Activated T-cell treated with anti-CD3 and anti-CD28 coated beads, Interleukin-2, amount 50 U/mL, for 48 hours (primary cell): ENCODE measurements at regions not wholly inside any gene's neighbourhood (a gene's known extent, or its start where the extent isn't known, plus 50 kb on each side); places are given as distances from the start of the nearest gene placed in this dataset.

Source experiments
- DNase-seq, 2 experiments: peaks; one replicate each; pipeline ENCODE4 v3.0.0-alpha.2; 2020

GRCh38 chr3:42037318-42037945 lies 53.7 kb upstream of the TRAK1 start:
- DNase-seq, result peak in 1 of 2 experiments; percentile 16

- DNase-seq, result no peak
Observed at GRCh38 chr3:42036483-42036823, 54.7 kb upstream of the TRAK1 start.

- peak in 1 of 2 experiments; percentile 10 for DNase-seq
Observed at GRCh38 chr3:42035816-42036482, 55.2 kb upstream of the TRAK1 start.

- no peak for DNase-seq
Observed at GRCh38 chr3:42035007-42035406, 56.1 kb upstream of the TRAK1 start.

GRCh38 chr3:42033741-42034140 lies 57.4 kb upstream of the TRAK1 start:
- no peak for DNase-seq

GRCh38 chr3:42032693-42033349 lies 58.3 kb upstream of the TRAK1 start:
- peak in 1 of 2 experiments; percentile 16 for DNase-seq

- peak in 1 of 2 experiments; percentile 16 for DNase-seq
Observed at GRCh38 chr3:42031808-42032480, 59.2 kb upstream of the TRAK1 start.

GRCh38 chr3:42028474-42028873 lies 62.7 kb upstream of the TRAK1 start:
- no peak for DNase-seq

GRCh38 chr3:42027571-42027970 lies 63.6 kb upstream of the TRAK1 start:
- DNase-seq, result no peak

GRCh38 chr3:42025370-42026138 lies 63.7 kb upstream of the ULK4 start:
- no peak for DNase-seq

GRCh38 chr3:42024591-42025351 lies 62.9 kb upstream of the ULK4 start:
- DNase-seq, result no peak

- peak; percentile 46 to 54 for DNase-seq
Observed at GRCh38 chr3:42023380-42023779, 61.5 kb upstream of the ULK4 start.

GRCh38 chr3:42022355-42022754 lies 60.5 kb upstream of the ULK4 start:
- DNase-seq, result no peak

- no peak for DNase-seq
Observed at GRCh38 chr3:42020684-42021307, 58.9 kb upstream of the ULK4 start.

GRCh38 chr3:42019953-42020260 lies 58.0 kb upstream of the ULK4 start:
- DNase-seq, result no peak

- no peak for DNase-seq
Observed at GRCh38 chr3:42019144-42019952, 57.4 kb upstream of the ULK4 start.

GRCh38 chr3:42014921-42015533 lies 53.1 kb upstream of the ULK4 start:
- DNase-seq, result peak; percentile 31 to 40

GRCh38 chr3:42014458-42014920 lies 52.6 kb upstream of the ULK4 start:
- no peak for DNase-seq

- peak; percentile 54 to 62 for DNase-seq
Observed at GRCh38 chr3:42013691-42014457, 52.0 kb upstream of the ULK4 start.
